Dedifferentiated amniotic fluid mesenchymal stem cell (primary cell): ENCODE measurements at regions not wholly inside any gene's neighbourhood (a gene's known extent, or its start where the extent isn't known, plus 50 kb on each side); places are given as distances from the start of the nearest gene placed in this dataset.

Experiments
- DNase-seq: peaks from one replicate; pipeline ENCODE4 v3.0.0-alpha.2; 2016; ENCODE audit errors: extremely low spot score

GRCh38 chr14:60349663-60350365 lies 100.8 kb downstream of the PPM1A start:
- DNase-seq, result peak; percentile 40

GRCh38 chr14:60350366-60350720 lies 101.3 kb downstream of the PPM1A start:
- DNase-seq, result no peak

GRCh38 chr14:60353420-60353819 lies 104.4 kb downstream of the PPM1A start:
- DNase-seq, result no peak

- no peak for DNase-seq
Observed at GRCh38 chr14:60355768-60356167, 106.7 kb downstream of the PPM1A start.

GRCh38 chr14:60356386-60356785 lies 107.4 kb downstream of the PPM1A start:
- no peak for DNase-seq

- DNase-seq, result no peak
Observed at GRCh38 chr14:60356906-60357550, 108.0 kb downstream of the PPM1A start.

GRCh38 chr14:60357551-60358149 lies 108.6 kb downstream of the PPM1A start:
- DNase-seq, result no peak

- DNase-seq, result no peak
Observed at GRCh38 chr14:60363275-60363674, 114.3 kb downstream of the PPM1A start.

- no peak for DNase-seq
Observed at GRCh38 chr14:60363687-60364086, 114.7 kb downstream of the PPM1A start.

- DNase-seq, result no peak
Observed at GRCh38 chr14:60381909-60382308, 104.0 kb downstream of the C14orf39 start.
